Endothelial cell of umbilical vein (primary cell): ENCODE measurements at regions not wholly inside any gene's neighbourhood (a gene's known extent, or its start where the extent isn't known, plus 50 kb on each side); places are given as distances from the start of the nearest gene placed in this dataset.

Experiments
- BruUV-seq: library from RNA; stranded (reverse); fragments of 400-500 nt; replicated peaks from 2 replicates; lab custom pipeline; 2021; lab: Mats Ljungman, UMichigan
- CTCF ChIA-PET: fragments of 300-600, 350-600 bp; sonication (Branson Sonifier 250); formaldehyde crosslinking; loops from one replicate; lab custom pipeline; 2021; ENCODE audit warnings: antibody characterized with exemption, inconsistent platforms; lab: Charles Lee
- POLR2A ChIA-PET: fragments of 300-600, 350-600 bp; sonication (Branson Sonifier 250); formaldehyde crosslinking; loops from one replicate; lab custom pipeline; 2021; ENCODE audit warnings: antibody characterized with exemption, inconsistent platforms; lab: Charles Lee
- DNase-seq: peaks from one replicate; pipeline ENCODE4 v3.0.0-alpha.2; 2011; ENCODE audit warnings: low read depth, low spot score
- FAIRE-seq: peaks from 2 replicates; lab custom pipeline; 2011; peaks lifted over from hg19 to GRCh38; lab: Jason Lieb, UNC
- H2AFZ ChIP-seq: 2 replicates; pipeline ENCODE4 v1.6.0; 2012; ENCODE audit warnings: low read depth, low read length, control low read depth, inconsistent platforms
- H3K27ac ChIP-seq: 2 replicates; pipeline ENCODE4 v1.5.1; 2011; ENCODE audit warnings: low read depth, mild to moderate bottlenecking, control low read depth, low read length, moderate library complexity; ENCODE audit not compliant: insufficient read depth
- H3K27me3 ChIP-seq, 2 experiments: 2 replicates each; pipeline versions ENCODE4 v1.6.0 to v1.6.1; 2011; ENCODE audit warnings: low read length in 2 of 2, mixed read lengths in 1 of 2; ENCODE audit not compliant: control insufficient read depth in 2 of 2, insufficient read depth in 2 of 2
- H3K36me3 ChIP-seq, 2 experiments: 2 replicates in 1 of 2; 3 replicates in 1 of 2; pipeline ENCODE4 v1.5.1; 2011; ENCODE audit warnings: low read length in 2 of 2, mild to moderate bottlenecking in 1 of 2, moderate library complexity in 1 of 2; ENCODE audit not compliant: control insufficient read depth in 2 of 2, insufficient read depth in 2 of 2; ENCODE audit errors: extremely low read depth in 1 of 2
- H3K4me1 ChIP-seq: 3 replicates; pipeline ENCODE4 v1.5.1; 2011; ENCODE audit warnings: mild to moderate bottlenecking, low read length; ENCODE audit not compliant: control insufficient read depth, insufficient read depth; ENCODE audit errors: extremely low read depth
- H3K4me2 ChIP-seq: 2 replicates; pipeline ENCODE4 v1.6.1; 2011; ENCODE audit warnings: low read length, control low read depth, mixed read lengths; ENCODE audit not compliant: insufficient read depth
- H3K4me3 ChIP-seq, 3 experiments: fragments of 200-600 bp in 1 of 3; sonication (generic), shearing (Covaris generic) in 1 of 3; replicated peaks in 1 of 3; 2 replicates each; pipeline ENCODE4 v1.5.1; 2011 to 2016; ENCODE audit warnings: control low read depth in 3 of 3, low read length in 3 of 3, mild to moderate bottlenecking in 2 of 3, inconsistent platforms in 1 of 3, low read depth in 1 of 3, moderate library complexity in 1 of 3; ENCODE audit not compliant: insufficient read depth in 1 of 3
- H3K79me2 ChIP-seq: 2 replicates; pipeline ENCODE4 v1.6.0; 2012; ENCODE audit warnings: low read length, inconsistent platforms; ENCODE audit not compliant: control insufficient read depth, insufficient read depth
- H3K9ac ChIP-seq: replicated peaks from 2 replicates; pipeline ENCODE3; 2011; ENCODE audit warnings: low read length, control low read depth; ENCODE audit not compliant: insufficient read depth; ENCODE audit errors: extremely low read depth
- H3K9me1 ChIP-seq: replicated peaks from 3 replicates; pipeline ENCODE4 v1.6.0; 2011; ENCODE audit warnings: mild to moderate bottlenecking, low read length; ENCODE audit not compliant: control insufficient read depth, insufficient read depth; ENCODE audit errors: extremely low read depth
- H3K9me3 ChIP-seq: replicated peaks from 2 replicates; pipeline ENCODE4 v1.5.1; 2012; ENCODE audit warnings: low read length, inconsistent platforms; ENCODE audit not compliant: control insufficient read depth, insufficient read depth
- H4K20me1 ChIP-seq: replicated peaks from 2 replicates; pipeline ENCODE3; 2011; ENCODE audit warnings: mild to moderate bottlenecking, low read length; ENCODE audit not compliant: control insufficient read depth, insufficient read depth; ENCODE audit errors: extremely low read depth
- EZH2 ChIP-seq: IDR thresholded peaks from 2 replicates; pipeline ENCODE4 v1.6.1; 2012; ENCODE audit warnings: borderline replicate concordance, low read depth, mild to moderate bottlenecking, moderate library complexity, low read length, inconsistent platforms; ENCODE audit not compliant: severe bottlenecking
- FOS ChIP-seq: IDR thresholded peaks from 2 replicates; pipeline ENCODE4 v1.6.1; 2011; ENCODE audit warnings: mild to moderate bottlenecking, low read length, moderate library complexity, borderline replicate concordance; ENCODE audit not compliant: insufficient read depth
- GATA2 ChIP-seq: IDR thresholded peaks from 2 replicates; pipeline ENCODE4 v1.7.0; 2011; ENCODE audit warnings: low read depth, mild to moderate bottlenecking, moderate library complexity, mixed read lengths, low read length; ENCODE audit not compliant: insufficient read length, insufficient read depth
- JUN ChIP-seq: IDR thresholded peaks from 2 replicates; pipeline ENCODE4 v1.6.1; 2011; ENCODE audit warnings: borderline replicate concordance, low read depth; ENCODE audit not compliant: insufficient read length, insufficient read depth
- MYC ChIP-seq: IDR thresholded peaks from one replicate; pipeline ENCODE4 v1.6.1; 2011; ENCODE audit warnings: mild to moderate bottlenecking, low read depth, low read length
- POLR2A ChIP-seq: IDR thresholded peaks from 2 replicates; pipeline ENCODE4 v1.6.1; 2012; ENCODE audit warnings: low read depth, mild to moderate bottlenecking, control low read depth, low read length
- POLR2AphosphoS5 ChIP-seq: IDR thresholded peaks from 2 replicates; pipeline ENCODE4 v1.6.1; 2012; ENCODE audit warnings: low read depth, mild to moderate bottlenecking, control low read depth, low read length, moderate library complexity; ENCODE audit not compliant: insufficient read depth
- dilution Hi-C: fragments of 300-500 bp; cut with MboI; formaldehyde crosslinking; loops from one replicate; pipeline ENCODE4 v1.15.0; 2019; ENCODE audit warnings: low sequenced_read_pairs; ENCODE audit not compliant: extremely low pct_ligation_motif_present
- intact Hi-C: fragments of 100-400 bp; cut with micrococcal nuclease; formaldehyde crosslinking; loops from one replicate; pipeline ENCODE4 v1.10.0; 2022
- TF ChIP-seq, protein P1 (sequence below): IDR thresholded peaks from 2 replicates; pipeline ENCODE4 v1.6.1; 2011; ENCODE audit not compliant: insufficient read depth, insufficient read length
- TF ChIP-seq, protein P2 (sequence below), 2 donors: IDR thresholded peaks; 1 replicate in 1 of 2; 2 replicates in 1 of 2; pipeline ENCODE4 v1.5.1; 2011; ENCODE audit warnings: low read length in 2 of 2, mild to moderate bottlenecking in 2 of 2, moderate library complexity in 2 of 2, control low read depth in 1 of 2, inconsistent platforms in 1 of 2, low read depth in 1 of 2; ENCODE audit not compliant: insufficient read depth in 1 of 2; ENCODE audit errors: extremely low read depth in 1 of 2

DNA sequence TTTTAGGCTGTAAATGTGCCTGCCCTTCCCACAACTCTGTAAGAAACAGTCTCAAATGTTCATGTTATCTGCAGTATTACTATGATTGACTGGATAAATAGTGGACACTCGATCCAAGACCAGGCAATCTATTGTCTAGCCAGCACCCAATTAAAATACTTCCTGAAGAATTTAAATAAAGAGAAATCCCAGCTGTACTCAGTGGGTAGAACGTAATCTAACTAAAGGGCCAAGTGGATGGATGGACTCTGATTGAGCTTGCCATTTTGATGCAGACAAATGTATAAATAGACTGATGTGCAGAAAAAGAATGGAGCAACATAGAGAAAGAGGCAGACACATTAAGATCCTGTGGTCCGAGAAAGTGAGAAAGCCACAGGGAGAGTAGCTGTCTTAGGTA is 158.0 kb downstream of the IPMK start:
- H4K20me1 ChIP-seq, result no peaks in the 10 kb centered on the region
- no peaks in the 10 kb centered on the region for H3K9me3 ChIP-seq
- H3K27me3 ChIP-seq, result no peaks in the 10 kb centered on the region
- H3K4me2 ChIP-seq, result no peak overlapping the region
- intact Hi-C loops, result no loop called here
- H3K79me2 ChIP-seq, result no peaks in the 10 kb centered on the region
- no peaks in the 10 kb centered on the region for H3K9me1 ChIP-seq
- H3K27ac ChIP-seq, result no peak overlapping the region
- H3K36me3 ChIP-seq, result no peaks in the 10 kb centered on the region
- BruUV-seq, result no TSS peak
- dilution Hi-C loops, result no loop called here
- H2AFZ ChIP-seq, result no peak overlapping the region
- TF ChIP-seq, protein P1, sequence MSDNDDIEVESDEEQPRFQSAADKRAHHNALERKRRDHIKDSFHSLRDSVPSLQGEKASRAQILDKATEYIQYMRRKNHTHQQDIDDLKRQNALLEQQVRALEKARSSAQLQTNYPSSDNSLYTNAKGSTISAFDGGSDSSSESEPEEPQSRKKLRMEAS, result no peak
- TF ChIP-seq EZH2 (no peak), POLR2AphosphoS5 (no peak), JUN (no peak), POLR2A (no peak), GATA2 (no peak), MYC (no peak), FOS (no peak)
- TF ChIP-seq, protein P2, sequence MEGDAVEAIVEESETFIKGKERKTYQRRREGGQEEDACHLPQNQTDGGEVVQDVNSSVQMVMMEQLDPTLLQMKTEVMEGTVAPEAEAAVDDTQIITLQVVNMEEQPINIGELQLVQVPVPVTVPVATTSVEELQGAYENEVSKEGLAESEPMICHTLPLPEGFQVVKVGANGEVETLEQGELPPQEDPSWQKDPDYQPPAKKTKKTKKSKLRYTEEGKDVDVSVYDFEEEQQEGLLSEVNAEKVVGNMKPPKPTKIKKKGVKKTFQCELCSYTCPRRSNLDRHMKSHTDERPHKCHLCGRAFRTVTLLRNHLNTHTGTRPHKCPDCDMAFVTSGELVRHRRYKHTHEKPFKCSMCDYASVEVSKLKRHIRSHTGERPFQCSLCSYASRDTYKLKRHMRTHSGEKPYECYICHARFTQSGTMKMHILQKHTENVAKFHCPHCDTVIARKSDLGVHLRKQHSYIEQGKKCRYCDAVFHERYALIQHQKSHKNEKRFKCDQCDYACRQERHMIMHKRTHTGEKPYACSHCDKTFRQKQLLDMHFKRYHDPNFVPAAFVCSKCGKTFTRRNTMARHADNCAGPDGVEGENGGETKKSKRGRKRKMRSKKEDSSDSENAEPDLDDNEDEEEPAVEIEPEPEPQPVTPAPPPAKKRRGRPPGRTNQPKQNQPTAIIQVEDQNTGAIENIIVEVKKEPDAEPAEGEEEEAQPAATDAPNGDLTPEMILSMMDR (IDR thresholded peaks at IDR 0.05; ENCODE audit: extremely low read depth in 1 of 2, insufficient read depth in 1 of 2, low read depth in 1 of 2, low read length in 2 of 2), result no peak
- no peak overlapping the region for H3K9ac ChIP-seq
- DNase-seq, result no peak
- no peaks in the 10 kb centered on the region for H3K4me1 ChIP-seq
- H3K4me3 ChIP-seq, result no peak overlapping the region
- no peak for FAIRE-seq
- CTCF ChIA-PET, result no interaction called here
- POLR2A ChIA-PET, result no interaction called here
